SK-N-MC (cell line): ENCODE measurements at regions not wholly inside any gene's neighbourhood (a gene's known extent, or its start where the extent isn't known, plus 50 kb on each side); places are given as distances from the start of the nearest gene placed in this dataset.
"Not testable (repeated sequence)": the region's sequence is repeated elsewhere in the genome, so short reads cannot be mapped to it uniquely, and the experiment has no call there.

ENCODE experiments used
- EZH2 ChIP-seq: fragments of 200-600 bp; sonication (generic); IDR thresholded peaks from one replicate; pipeline ENCODE4 v1.6.1; 2017; ENCODE audit warnings: antibody characterized with exemption
- POLR2AphosphoS5 ChIP-seq: IDR thresholded peaks from 2 replicates; pipeline ENCODE4 v1.6.1; 2012; ENCODE audit warnings: mild to moderate bottlenecking, low read depth, low read length, borderline replicate concordance

DNA sequence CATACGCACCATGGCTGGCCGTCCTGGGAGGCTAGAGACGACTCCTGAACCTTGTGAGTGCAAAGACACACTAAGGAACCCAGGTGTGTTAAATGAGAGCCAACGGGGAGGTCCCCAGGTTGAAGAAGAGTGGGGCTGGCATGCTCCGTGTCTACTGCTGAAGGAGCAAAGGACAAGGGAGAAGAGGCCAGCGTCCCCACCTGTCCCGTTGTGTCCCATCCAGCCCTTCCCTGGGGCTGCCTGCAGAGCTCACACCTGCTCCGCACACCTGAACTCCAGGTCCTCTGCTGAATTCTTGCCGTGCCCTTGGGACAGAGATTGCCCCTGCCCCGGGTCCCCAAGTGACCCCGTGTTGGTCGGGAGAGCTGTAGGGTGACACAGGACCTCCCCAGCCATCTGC lies 69.6 kb downstream of the PNMA6F start:
- not testable (repeated sequence) for TF ChIP-seq EZH2, POLR2AphosphoS5
